H1 (cell line): ENCODE measurements at regions not wholly inside any gene's neighbourhood (a gene's known extent, or its start where the extent isn't known, plus 50 kb on each side); places are given as distances from the start of the nearest gene placed in this dataset.
A peak's percentile ranks its signal among the peaks of the same experiment; 100 is the strongest.

Experiments
- RAD21 ChIP-seq, 2 experiments: IDR thresholded peaks in 1 of 2; conservative IDR thresholded peaks in 1 of 2; 2 replicates each; pipeline ENCODE4 v1.6.1; 2011; ENCODE audit warnings: low read depth in 2 of 2, low read length in 2 of 2, improper control_type of control experiment in 1 of 2, inconsistent platforms in 1 of 2, mild to moderate bottlenecking in 1 of 2, moderate library complexity in 1 of 2
- TAF1 ChIP-seq: IDR thresholded peaks from 2 replicates; pipeline ENCODE4 v1.6.1; 2011; ENCODE audit warnings: mild to moderate bottlenecking, low read depth, low read length
- TF ChIP-seq, protein P1 (sequence below), 3 experiments: IDR thresholded peaks; 1 replicate in 2 of 3; 2 replicates in 1 of 3; pipeline versions ENCODE4 v1.5.1 to v1.6.1; 2011; ENCODE audit warnings: low read length in 3 of 3, mild to moderate bottlenecking in 3 of 3, inconsistent platforms in 2 of 3, low read depth in 1 of 3, moderate library complexity in 1 of 3; ENCODE audit not compliant: insufficient read depth in 1 of 3; ENCODE audit errors: control extremely low read depth in 1 of 3
- TF ChIP-seq, protein P2 (sequence below): IDR thresholded peaks from 2 replicates; pipeline ENCODE4 v1.6.1; 2012; ENCODE audit warnings: inconsistent platforms

DNA sequence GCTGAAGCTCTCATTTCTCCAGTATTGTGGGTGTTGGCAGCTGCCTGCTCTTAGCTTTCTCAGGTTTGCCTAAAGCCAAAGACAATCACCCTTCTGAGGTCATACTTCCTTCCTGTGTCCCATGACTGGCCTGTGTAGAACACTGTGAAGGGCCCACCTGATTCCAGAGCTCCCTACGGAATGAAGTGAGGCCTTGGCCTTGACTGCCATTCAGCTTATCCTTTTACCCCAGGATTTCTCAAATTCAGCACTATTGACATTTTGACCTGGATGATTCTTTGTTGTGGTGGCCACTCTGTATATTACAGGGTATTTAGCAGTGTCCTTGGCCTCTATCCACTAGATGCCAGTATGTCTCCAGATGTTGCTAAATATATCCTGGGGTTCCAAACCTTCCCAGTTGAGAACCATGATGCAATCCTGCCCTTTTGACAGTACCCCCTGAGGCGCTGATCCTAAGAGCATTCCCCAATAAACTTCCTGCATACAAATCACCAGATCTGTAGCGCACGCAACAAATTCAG is 112.3 kb upstream of the KRR1 start (continued):
- TF ChIP-seq, protein P1, sequence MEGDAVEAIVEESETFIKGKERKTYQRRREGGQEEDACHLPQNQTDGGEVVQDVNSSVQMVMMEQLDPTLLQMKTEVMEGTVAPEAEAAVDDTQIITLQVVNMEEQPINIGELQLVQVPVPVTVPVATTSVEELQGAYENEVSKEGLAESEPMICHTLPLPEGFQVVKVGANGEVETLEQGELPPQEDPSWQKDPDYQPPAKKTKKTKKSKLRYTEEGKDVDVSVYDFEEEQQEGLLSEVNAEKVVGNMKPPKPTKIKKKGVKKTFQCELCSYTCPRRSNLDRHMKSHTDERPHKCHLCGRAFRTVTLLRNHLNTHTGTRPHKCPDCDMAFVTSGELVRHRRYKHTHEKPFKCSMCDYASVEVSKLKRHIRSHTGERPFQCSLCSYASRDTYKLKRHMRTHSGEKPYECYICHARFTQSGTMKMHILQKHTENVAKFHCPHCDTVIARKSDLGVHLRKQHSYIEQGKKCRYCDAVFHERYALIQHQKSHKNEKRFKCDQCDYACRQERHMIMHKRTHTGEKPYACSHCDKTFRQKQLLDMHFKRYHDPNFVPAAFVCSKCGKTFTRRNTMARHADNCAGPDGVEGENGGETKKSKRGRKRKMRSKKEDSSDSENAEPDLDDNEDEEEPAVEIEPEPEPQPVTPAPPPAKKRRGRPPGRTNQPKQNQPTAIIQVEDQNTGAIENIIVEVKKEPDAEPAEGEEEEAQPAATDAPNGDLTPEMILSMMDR (IDR thresholded peaks at IDR 0.05; ENCODE audit: control extremely low read depth in 1 of 3, insufficient read depth in 1 of 3, low read depth in 1 of 3, low read length in 3 of 3) = peak in 2 of 3 experiments; percentile 67 to 85; a peak in 3 of 4 replicates
- TF ChIP-seq RAD21 (IDR thresholded peaks at IDR 0.05 in 1 of 2, conservative IDR thresholded peaks at IDR 0.05 in 1 of 2; ENCODE audit: low read depth in 2 of 2, low read length in 2 of 2) (peak; percentile 87 to 92), TAF1 (no peak)
- TF ChIP-seq, protein P2, sequence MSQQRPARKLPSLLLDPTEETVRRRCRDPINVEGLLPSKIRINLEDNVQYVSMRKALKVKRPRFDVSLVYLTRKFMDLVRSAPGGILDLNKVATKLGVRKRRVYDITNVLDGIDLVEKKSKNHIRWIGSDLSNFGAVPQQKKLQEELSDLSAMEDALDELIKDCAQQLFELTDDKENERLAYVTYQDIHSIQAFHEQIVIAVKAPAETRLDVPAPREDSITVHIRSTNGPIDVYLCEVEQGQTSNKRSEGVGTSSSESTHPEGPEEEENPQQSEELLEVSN = no peak
